ENCODE measurements at regions not wholly inside any gene's neighbourhood (a gene's known extent, or its start where the extent isn't known, plus 50 kb on each side); places are given as distances from the start of the nearest gene placed in this dataset.

DNA sequence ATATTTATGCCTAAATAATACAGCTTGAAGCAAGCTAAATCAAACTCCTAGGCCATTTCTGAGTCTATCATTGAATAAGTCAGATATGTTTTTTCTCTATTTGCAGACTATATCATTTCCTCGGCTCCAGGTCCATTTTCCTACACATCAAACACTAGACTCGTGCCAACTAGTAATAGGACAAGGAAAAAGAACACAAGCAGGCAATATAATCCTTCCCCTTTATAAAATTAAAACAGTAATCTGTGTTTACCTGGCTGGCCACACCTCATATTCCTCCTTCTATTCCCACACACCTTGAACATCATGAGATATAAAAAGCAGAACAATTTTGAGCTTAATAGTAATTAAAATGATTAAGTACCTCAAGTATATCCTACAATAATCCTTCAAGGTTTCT lies 325.7 kb downstream of the TFEC start:
- in situ Hi-C loops (cut with MboI): no loop called here
- no peak overlapping the region for H3K4me2 ChIP-seq (ENCODE audit: insufficient read depth, low read length)
- no peak overlapping the region for H3K9ac ChIP-seq (ENCODE audit: insufficient read depth in 1 of 2, low read depth in 2 of 2, low read length in 2 of 2)
- no peaks in the 10 kb centered on the region for H3K4me1 ChIP-seq (replicated peaks in 1 of 2; ENCODE audit: control insufficient read depth in 2 of 2, insufficient read depth in 2 of 2, low read length in 2 of 2)
- no peak for DNase-seq (ENCODE audit: extremely low read depth in 1 of 4, low spot score in 3 of 4)
- no TSS peak for BruUV-seq (replicated peaks)
- CTCF ChIA-PET (ENCODE audit: low intra/inter-chr PET ratio): no interaction called here
- H2AFZ ChIP-seq (ENCODE audit: low read depth, low read length): no peak overlapping the region
- FAIRE-seq: no peak
- intact Hi-C loops (cut with micrococcal nuclease): no loop called here
- H3K27ac ChIP-seq (ENCODE audit: extremely low read depth, low read depth, low read length): no peak overlapping the region
- H3K9me3 ChIP-seq (replicated peaks; ENCODE audit: control insufficient read depth, insufficient read depth, low read depth, low read length): no peaks in the 10 kb centered on the region
- 0% methylated on average over 2 of the region's 2 CpGs for WGBS (ENCODE audit: insufficient coverage, low coverage, missing lambda C conversion rate)
- TF ChIP-seq BRCA1 (IDR thresholded peaks at IDR 0.05) (no peak), BRCA1 (CRISPR knock-in tag; IDR thresholded peaks at IDR 0.05) (no peak), TSHZ1 (CRISPR knock-in tag; IDR thresholded peaks at IDR 0.05) (no peak), HSF4 (CRISPR knock-in tag; IDR thresholded peaks at IDR 0.05; ENCODE audit: borderline replicate concordance) (no peak), RAD21 (CRISPR knock-in tag; conservative IDR thresholded peaks at IDR 0.05 in 1 of 2, IDR thresholded peaks at IDR 0.05 in 1 of 2) (no peak)
- TF ChIP-seq, protein P1, sequence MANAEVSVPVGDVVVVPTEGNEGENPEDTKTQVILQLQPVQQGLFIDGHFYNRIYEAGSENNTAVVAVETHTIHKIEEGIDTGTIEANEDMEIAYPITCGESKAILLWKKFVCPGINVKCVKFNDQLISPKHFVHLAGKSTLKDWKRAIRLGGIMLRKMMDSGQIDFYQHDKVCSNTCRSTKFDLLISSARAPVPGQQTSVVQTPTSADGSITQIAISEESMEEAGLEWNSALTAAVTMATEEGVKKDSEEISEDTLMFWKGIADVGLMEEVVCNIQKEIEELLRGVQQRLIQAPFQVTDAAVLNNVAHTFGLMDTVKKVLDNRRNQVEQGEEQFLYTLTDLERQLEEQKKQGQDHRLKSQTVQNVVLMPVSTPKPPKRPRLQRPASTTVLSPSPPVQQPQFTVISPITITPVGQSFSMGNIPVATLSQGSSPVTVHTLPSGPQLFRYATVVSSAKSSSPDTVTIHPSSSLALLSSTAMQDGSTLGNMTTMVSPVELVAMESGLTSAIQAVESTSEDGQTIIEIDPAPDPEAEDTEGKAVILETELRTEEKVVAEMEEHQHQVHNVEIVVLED (CRISPR knock-in tag; IDR thresholded peaks at IDR 0.05): no peak
- TF ChIP-seq, protein P2, sequence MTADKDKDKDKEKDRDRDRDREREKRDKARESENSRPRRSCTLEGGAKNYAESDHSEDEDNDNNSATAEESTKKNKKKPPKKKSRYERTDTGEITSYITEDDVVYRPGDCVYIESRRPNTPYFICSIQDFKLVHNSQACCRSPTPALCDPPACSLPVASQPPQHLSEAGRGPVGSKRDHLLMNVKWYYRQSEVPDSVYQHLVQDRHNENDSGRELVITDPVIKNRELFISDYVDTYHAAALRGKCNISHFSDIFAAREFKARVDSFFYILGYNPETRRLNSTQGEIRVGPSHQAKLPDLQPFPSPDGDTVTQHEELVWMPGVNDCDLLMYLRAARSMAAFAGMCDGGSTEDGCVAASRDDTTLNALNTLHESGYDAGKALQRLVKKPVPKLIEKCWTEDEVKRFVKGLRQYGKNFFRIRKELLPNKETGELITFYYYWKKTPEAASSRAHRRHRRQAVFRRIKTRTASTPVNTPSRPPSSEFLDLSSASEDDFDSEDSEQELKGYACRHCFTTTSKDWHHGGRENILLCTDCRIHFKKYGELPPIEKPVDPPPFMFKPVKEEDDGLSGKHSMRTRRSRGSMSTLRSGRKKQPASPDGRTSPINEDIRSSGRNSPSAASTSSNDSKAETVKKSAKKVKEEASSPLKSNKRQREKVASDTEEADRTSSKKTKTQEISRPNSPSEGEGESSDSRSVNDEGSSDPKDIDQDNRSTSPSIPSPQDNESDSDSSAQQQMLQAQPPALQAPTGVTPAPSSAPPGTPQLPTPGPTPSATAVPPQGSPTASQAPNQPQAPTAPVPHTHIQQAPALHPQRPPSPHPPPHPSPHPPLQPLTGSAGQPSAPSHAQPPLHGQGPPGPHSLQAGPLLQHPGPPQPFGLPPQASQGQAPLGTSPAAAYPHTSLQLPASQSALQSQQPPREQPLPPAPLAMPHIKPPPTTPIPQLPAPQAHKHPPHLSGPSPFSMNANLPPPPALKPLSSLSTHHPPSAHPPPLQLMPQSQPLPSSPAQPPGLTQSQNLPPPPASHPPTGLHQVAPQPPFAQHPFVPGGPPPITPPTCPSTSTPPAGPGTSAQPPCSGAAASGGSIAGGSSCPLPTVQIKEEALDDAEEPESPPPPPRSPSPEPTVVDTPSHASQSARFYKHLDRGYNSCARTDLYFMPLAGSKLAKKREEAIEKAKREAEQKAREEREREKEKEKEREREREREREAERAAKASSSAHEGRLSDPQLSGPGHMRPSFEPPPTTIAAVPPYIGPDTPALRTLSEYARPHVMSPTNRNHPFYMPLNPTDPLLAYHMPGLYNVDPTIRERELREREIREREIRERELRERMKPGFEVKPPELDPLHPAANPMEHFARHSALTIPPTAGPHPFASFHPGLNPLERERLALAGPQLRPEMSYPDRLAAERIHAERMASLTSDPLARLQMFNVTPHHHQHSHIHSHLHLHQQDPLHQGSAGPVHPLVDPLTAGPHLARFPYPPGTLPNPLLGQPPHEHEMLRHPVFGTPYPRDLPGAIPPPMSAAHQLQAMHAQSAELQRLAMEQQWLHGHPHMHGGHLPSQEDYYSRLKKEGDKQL (CRISPR knock-in tag; IDR thresholded peaks at IDR 0.05; ENCODE audit: borderline replicate concordance): no peak
- H4K20me1 ChIP-seq (replicated peaks; ENCODE audit: control insufficient read depth, insufficient read depth, low read length): no peaks in the 10 kb centered on the region
- POLR2A ChIA-PET: no interaction called here
- H3K79me2 ChIP-seq (ENCODE audit: control insufficient read depth, insufficient read depth, low read length): no peaks in the 10 kb centered on the region
- H3K36me3 ChIP-seq (ENCODE audit: control insufficient read depth, insufficient read depth, low read length): no peaks in the 10 kb centered on the region
- H3K27me3 ChIP-seq (ENCODE audit: control insufficient read depth in 2 of 2, insufficient read depth in 2 of 2, low read length in 2 of 2): no peaks in the 10 kb centered on the region
- H3K9me1 ChIP-seq (ENCODE audit: control insufficient read depth, insufficient read depth, low read length): no peaks in the 10 kb centered on the region
- ATAC-seq: no peak
- H3K4me3 ChIP-seq: no peak overlapping the region
